Gastrocnemius medialis (tissue), 4 donors: ENCODE measurements at regions not wholly inside any gene's neighbourhood (a gene's known extent, or its start where the extent isn't known, plus 50 kb on each side); places are given as distances from the start of the nearest gene placed in this dataset.
A peak's percentile ranks its signal among the peaks of the same experiment; 100 is the strongest.

Experiments
- ATAC-seq, 2 donors: fragments of 150-250 bp; one replicate each; pipeline ENCODE4 v1.9.1; 2016
- DNase-seq, 2 donors: peaks; one replicate each; pipeline ENCODE4 v3.0.0-alpha.2; 2019
- H3K27ac ChIP-seq, 4 donors: fragments of 200-600 bp; sonication (generic); 1 replicate in 1 of 4; 2 replicates in 3 of 4; pipeline ENCODE4 v1.5.1; 2016 to 2018; ENCODE audit warnings: mild to moderate bottlenecking in 2 of 4, moderate library complexity in 1 of 4
- H3K27me3 ChIP-seq, 3 donors: fragments of 200-600 bp; sonication (generic) in 2 of 3; 1 replicate in 1 of 3; 2 replicates in 2 of 3; pipeline versions ENCODE4 v1.5.1 to v1.6.0; 2016 to 2019; ENCODE audit warnings: mild to moderate bottlenecking in 1 of 3, moderate library complexity in 1 of 3
- H3K36me3 ChIP-seq, 2 donors: fragments of 200-600 bp; sonication (generic) in 1 of 2; one replicate each; pipeline ENCODE4 v1.5.1; 2017 to 2018
- H3K4me1 ChIP-seq, 2 donors: fragments of 200-600 bp; sonication (generic) in 1 of 2; one replicate each; pipeline ENCODE4 v1.5.1; 2016 to 2017; ENCODE audit warnings: mild to moderate bottlenecking in 2 of 2
- H3K4me3 ChIP-seq, 4 donors: fragments of 200-600 bp; sonication (generic) in 3 of 4; 1 replicate in 1 of 4; 2 replicates in 3 of 4; pipeline ENCODE4 v1.5.1; 2016 to 2019; ENCODE audit warnings: mild to moderate bottlenecking in 2 of 4
- H3K9me3 ChIP-seq, 3 donors: fragments of 200-600 bp; sonication (generic) in 2 of 3; 1 replicate in 1 of 3; 2 replicates in 2 of 3; pipeline ENCODE4 v1.5.1; 2016 to 2019
- CTCF ChIP-seq, 5 experiments: fragments of 450-650 bp in 3 of 5; fragments of 200-600 bp in 2 of 5; sonication (generic) in 2 of 5; IDR thresholded peaks in 4 of 5; conservative IDR thresholded peaks in 1 of 5; 1 replicate in 4 of 5; 2 replicates in 1 of 5; pipeline ENCODE4 v1.5.1; 2016 to 2019; ENCODE audit warnings: antibody characterized with exemption in 5 of 5, mild to moderate bottlenecking in 3 of 5, moderate library complexity in 3 of 5
- POLR2A ChIP-seq, 2 donors: fragments of 450-650 bp; IDR thresholded peaks; one replicate each; pipeline ENCODE4 v1.6.1; 2017; ENCODE audit warnings: antibody characterized with exemption in 2 of 2, mild to moderate bottlenecking in 2 of 2, moderate library complexity in 2 of 2
- in situ Hi-C, 4 donors: fragments of 200-750 bp; cut with MboI; loops; one replicate each; pipeline versions ENCODE4 v1.15.0 to v1.8.0; 2017; ENCODE audit warnings: low sequenced_read_pairs in 4 of 4
- intact Hi-C: fragments of 100-400 bp; cut with DNase I; formaldehyde crosslinking; loops from one replicate; pipeline ENCODE4 v1.15.1; 2023; ENCODE audit warnings: low total_unique reads

DNA sequence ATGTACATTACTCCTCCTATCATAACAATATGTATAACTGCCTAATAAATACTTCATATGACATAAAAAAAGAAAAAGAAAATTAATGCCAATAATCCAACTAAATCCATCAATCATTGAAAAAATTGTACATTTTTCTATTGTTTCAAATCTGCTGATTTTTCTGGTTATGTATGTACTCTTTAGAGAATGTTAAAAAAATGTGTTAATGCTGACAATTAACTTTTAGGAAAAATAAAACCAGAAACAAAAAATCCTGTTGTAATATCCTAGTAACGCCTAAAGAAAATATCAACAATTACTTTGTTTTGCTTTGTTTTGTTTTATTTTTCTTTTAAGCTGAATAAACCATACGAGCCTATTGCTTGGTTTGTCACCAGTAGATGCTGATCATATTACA is 213.9 kb upstream of the USP25 start:
- Histone ChIP-seq H3K4me3 (no peak overlapping the region), H3K4me1 (no peaks in the 10 kb centered on the region), H3K36me3 (no peaks in the 10 kb centered on the region), H3K9me3 (no peaks in the 10 kb centered on the region), H3K27ac (no peak overlapping the region), H3K27me3 (no peaks in the 10 kb centered on the region)
- no peak for DNase-seq
- in situ Hi-C loops = no loop called here
- intact Hi-C loops = no loop called here
- no peak for TF ChIP-seq POLR2A (IDR thresholded peaks at IDR 0.05)
- TF ChIP-seq CTCF (IDR thresholded peaks at IDR 0.05 in 4 of 5, conservative IDR thresholded peaks at IDR 0.05 in 1 of 5) = no peak
- no peak for ATAC-seq

DNA sequence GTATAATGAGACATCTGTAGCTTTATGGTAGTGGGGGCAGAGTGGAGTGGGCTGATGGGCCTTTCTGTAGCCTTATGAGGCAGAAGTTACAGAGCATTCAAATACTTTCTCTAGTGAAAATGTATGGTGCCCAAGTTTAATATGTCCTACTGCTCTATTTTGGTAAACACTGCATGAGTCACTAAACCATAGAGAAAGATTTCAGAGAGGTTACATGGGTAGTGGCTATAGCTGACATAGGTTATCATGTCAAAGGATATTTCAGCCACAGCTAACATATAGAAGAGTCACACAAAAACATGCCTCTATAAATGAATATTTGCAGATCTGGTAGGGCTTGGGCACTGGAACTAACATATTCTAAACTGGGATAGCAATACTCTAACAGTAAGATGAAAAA is 212.4 kb upstream of the USP25 start:
- H3K9me3 ChIP-seq = no peaks in the 10 kb centered on the region
- DNase-seq (no peak), ATAC-seq (no peak)
- H3K36me3 ChIP-seq = no peaks in the 10 kb centered on the region
- no peak overlapping the region for H3K27ac ChIP-seq
- TF ChIP-seq CTCF (IDR thresholded peaks at IDR 0.05 in 4 of 5, conservative IDR thresholded peaks at IDR 0.05 in 1 of 5) (no peak), POLR2A (IDR thresholded peaks at IDR 0.05) (no peak)
- in situ Hi-C loops (no loop called here), intact Hi-C loops (no loop called here)
- H3K27me3 ChIP-seq = no peaks in the 10 kb centered on the region
- H3K4me3 ChIP-seq = no peak overlapping the region
- H3K4me1 ChIP-seq = no peaks in the 10 kb centered on the region

- DNase-seq = no peak
- Histone ChIP-seq H3K9me3 (no peaks in the 10 kb centered on the region), H3K27ac (no peak overlapping the region), H3K36me3 (no peaks in the 10 kb centered on the region), H3K4me3 (no peak overlapping the region), H3K4me1 (no peaks in the 10 kb centered on the region), H3K27me3 (no peaks in the 10 kb centered on the region)
- no peak for ATAC-seq
- in situ Hi-C loops (no loop called here), intact Hi-C loops (no loop called here)
- TF ChIP-seq POLR2A (IDR thresholded peaks at IDR 0.05) (no peak), CTCF (IDR thresholded peaks at IDR 0.05 in 4 of 5, conservative IDR thresholded peaks at IDR 0.05 in 1 of 5) (peak in 1 of 5 experiments; percentile 23)
These were observed 208.8 kb upstream of the USP25 start for GRCh38 chr21:15520811-15521643.

DNA sequence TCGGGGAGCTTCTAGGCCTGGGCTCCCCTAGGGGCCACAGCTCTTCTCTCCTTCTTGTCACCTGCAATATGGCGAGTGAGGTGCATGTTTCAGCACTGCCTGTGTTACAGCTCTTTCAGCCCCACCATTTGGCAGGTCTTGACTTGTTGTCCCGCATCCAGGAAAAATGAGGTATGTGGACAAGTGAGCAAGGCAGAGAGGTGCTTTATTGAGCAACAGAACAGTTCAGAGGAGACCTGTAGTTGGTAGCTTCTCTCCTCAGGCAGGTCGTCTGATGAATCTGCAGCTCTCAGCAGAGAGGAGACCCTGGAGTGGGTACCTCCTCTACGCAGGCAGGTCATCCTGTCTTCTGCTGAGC is 208.2 kb upstream of the USP25 start:
- Histone ChIP-seq H3K36me3 (no peaks in the 10 kb centered on the region), H3K27ac (no peak overlapping the region), H3K9me3 (no peaks in the 10 kb centered on the region), H3K4me3 (no peak overlapping the region), H3K4me1 (no peaks in the 10 kb centered on the region), H3K27me3 (no peaks in the 10 kb centered on the region)
- intact Hi-C loops (no loop called here), in situ Hi-C loops (no loop called here)
- no peak for TF ChIP-seq CTCF (IDR thresholded peaks at IDR 0.05 in 4 of 5, conservative IDR thresholded peaks at IDR 0.05 in 1 of 5)
- no peak for TF ChIP-seq POLR2A (IDR thresholded peaks at IDR 0.05)
- DNase-seq = no peak
- no peak for ATAC-seq

- intact Hi-C loops = no loop called here
- no peaks in the 10 kb centered on the region for H3K9me3 ChIP-seq
- no peak overlapping the region for H3K4me3 ChIP-seq
- DNase-seq (no peak), ATAC-seq (no peak)
- H3K4me1 ChIP-seq = no peaks in the 10 kb centered on the region
- TF ChIP-seq POLR2A (IDR thresholded peaks at IDR 0.05) (no peak), CTCF (IDR thresholded peaks at IDR 0.05 in 4 of 5, conservative IDR thresholded peaks at IDR 0.05 in 1 of 5) (no peak)
- no peak overlapping the region for H3K27ac ChIP-seq
- H3K27me3 ChIP-seq = no peaks in the 10 kb centered on the region
- H3K36me3 ChIP-seq = no peaks in the 10 kb centered on the region
- in situ Hi-C loops = no loop called here
These were observed 207.6 kb upstream of the USP25 start for GRCh38 chr21:15522148-15522547.
